B cell (primary cell): ENCODE measurements at regions not wholly inside any gene's neighbourhood (a gene's known extent, or its start where the extent isn't known, plus 50 kb on each side); places are given as distances from the start of the nearest gene placed in this dataset.
"Not testable (repeated sequence)": the region's sequence is repeated elsewhere in the genome, so short reads cannot be mapped to it uniquely, and the experiment has no call there.

Experiments
- ATAC-seq: fragments of 200-7000 bp; cut with Tn5 transposase; one replicate; pipeline ENCODE4 v1.10.0; 2021; ENCODE audit warnings: low read depth, mild to moderate bottlenecking, moderate number of reproducible peaks, moderate library complexity
- CTCF ChIA-PET: fragments of 350-600 bp; sonication (Branson Sonifier 250); formaldehyde crosslinking; loops from one replicate; lab custom pipeline; 2021; ENCODE audit warnings: antibody characterized with exemption, inconsistent platforms; lab: Charles Lee
- POLR2A ChIA-PET: fragments of 350-600 bp; sonication (Branson Sonifier 250); formaldehyde crosslinking; loops from one replicate; lab custom pipeline; 2021; ENCODE audit warnings: antibody characterized with exemption; lab: Charles Lee
- DNase-seq: peaks from one replicate; pipeline ENCODE4 v3.0.0; 2013
- H2AFZ ChIP-seq: 2 replicates; pipeline ENCODE4 v1.6.1; 2012; ENCODE audit warnings: mild to moderate bottlenecking, low read depth, low read length; ENCODE audit not compliant: insufficient read depth, poor library complexity, severe bottlenecking
- H3K27ac ChIP-seq, 2 donors: 1 replicate in 1 of 2; 2 replicates in 1 of 2; pipeline ENCODE4 v1.5.1; 2012 to 2013; ENCODE audit warnings: low read length in 2 of 2, mild to moderate bottlenecking in 2 of 2, moderate library complexity in 1 of 2
- H3K27me3 ChIP-seq, 4 experiments: fragments of 200-600 bp in 1 of 4; sonication (generic) in 1 of 4; replicated peaks in 1 of 4; 1 replicate in 2 of 4; 2 replicates in 2 of 4; pipeline versions ENCODE4 v1.6.1 to v1.7.0; 2013 to 2016; ENCODE audit warnings: low read length in 3 of 4, mild to moderate bottlenecking in 2 of 4, mixed read lengths in 1 of 4, moderate library complexity in 1 of 4; ENCODE audit not compliant: insufficient read depth in 4 of 4, control insufficient read depth in 3 of 4; ENCODE audit errors: control extremely low read depth in 1 of 4
- H3K36me3 ChIP-seq, 2 experiments: replicated peaks in 1 of 2; 1 replicate in 1 of 2; 2 replicates in 1 of 2; pipeline versions ENCODE4 v1.6.1 to v1.7.1; 2013; ENCODE audit warnings: low read length in 1 of 2; ENCODE audit not compliant: insufficient read depth in 2 of 2, control insufficient read depth in 1 of 2; ENCODE audit errors: control extremely low read depth in 1 of 2, extremely low read depth in 1 of 2
- H3K4me1 ChIP-seq, 2 donors: fragments of 200-600 bp in 1 of 2; sonication (generic) in 1 of 2; 1 replicate in 1 of 2; 2 replicates in 1 of 2; pipeline versions ENCODE4 v1.5.1 to v1.6.1; 2013 to 2017; ENCODE audit warnings: low read length in 2 of 2; ENCODE audit not compliant: control insufficient read depth in 2 of 2, insufficient read depth in 2 of 2
- H3K4me2 ChIP-seq: replicated peaks from 2 replicates; pipeline ENCODE3; 2012; ENCODE audit warnings: mild to moderate bottlenecking, low read depth, low read length; ENCODE audit not compliant: poor library complexity, severe bottlenecking
- H3K4me3 ChIP-seq, 5 experiments: fragments of 200-600 bp in 1 of 5; sonication (generic) in 1 of 5; 1 replicate in 3 of 5; 2 replicates in 2 of 5; pipeline versions ENCODE4 v1.5.1 to v1.7.0; 2011 to 2016; ENCODE audit warnings: low read length in 4 of 5, mild to moderate bottlenecking in 4 of 5, low read depth in 2 of 5, control low read depth in 1 of 5, moderate library complexity in 1 of 5; ENCODE audit not compliant: insufficient read depth in 1 of 5; ENCODE audit errors: control extremely low read depth in 1 of 5, extremely low read depth in 1 of 5
- H3K79me2 ChIP-seq: fragments of 200-600 bp; sonication (generic); one replicate; pipeline ENCODE4 v1.6.0; 2016; ENCODE audit warnings: low read length; ENCODE audit not compliant: control insufficient read depth, insufficient read depth
- H3K9ac ChIP-seq: fragments of 200-600 bp; sonication (generic); 2 replicates; pipeline ENCODE4 v1.6.1; 2017; ENCODE audit warnings: mild to moderate bottlenecking, low read length, moderate library complexity
- H3K9me3 ChIP-seq, 3 donors: one replicate each; pipeline versions ENCODE4 v1.6.1 to v1.7.1; 2013; ENCODE audit warnings: low read length in 2 of 3; ENCODE audit not compliant: control insufficient read depth in 2 of 3, insufficient read depth in 1 of 3; ENCODE audit errors: control extremely low read depth in 1 of 3
- H4K20me1 ChIP-seq: 2 replicates; pipeline ENCODE4 v1.6.0; 2012; ENCODE audit warnings: mild to moderate bottlenecking, low read length; ENCODE audit not compliant: insufficient read depth, control insufficient read depth, poor library complexity, severe bottlenecking
- H3K27ac Mint-ChIP-seq: one replicate; pipeline ENCODE4 v1.8.0; 2021; ENCODE audit warnings: mixed read lengths
- H3K27me3 Mint-ChIP-seq: one replicate; pipeline ENCODE4 v1.8.0; 2021; ENCODE audit warnings: mixed read lengths
- H3K4me1 Mint-ChIP-seq: one replicate; pipeline ENCODE4 v1.8.0; 2021; ENCODE audit warnings: mixed read lengths
- H3K4me3 Mint-ChIP-seq: one replicate; pipeline ENCODE4 v1.8.0; 2021; ENCODE audit warnings: mixed read lengths
- H3K9me3 Mint-ChIP-seq: one replicate; pipeline ENCODE4 v1.8.0; 2022; ENCODE audit warnings: mixed read lengths; ENCODE audit not compliant: insufficient read depth
- EZH2 ChIP-seq: IDR thresholded peaks from 2 replicates; pipeline ENCODE4 v1.6.1; 2012; ENCODE audit warnings: borderline replicate concordance, low read depth, mild to moderate bottlenecking, moderate library complexity, low read length; ENCODE audit not compliant: insufficient read depth, poor library complexity, severe bottlenecking
- WGBS: methylation state at CpG from one replicate; pipeline ENCODE4 v1.1.5; 2013; ENCODE audit warnings: missing lambda C conversion rate; ENCODE audit not compliant: insufficient coverage; 5-methylcytosine and 5-hydroxymethylcytosine counted together
- intact Hi-C: fragments of 100-400 bp; cut with micrococcal nuclease; formaldehyde crosslinking; loops from one replicate; pipeline ENCODE4 v1.10.0; 2022
- TF ChIP-seq, protein P1 (sequence below): fragments of 200-600 bp; IDR thresholded peaks from one replicate; pipeline ENCODE4 v1.8.0; 2022; ENCODE audit warnings: antibody characterized with exemption, mild to moderate bottlenecking

DNA sequence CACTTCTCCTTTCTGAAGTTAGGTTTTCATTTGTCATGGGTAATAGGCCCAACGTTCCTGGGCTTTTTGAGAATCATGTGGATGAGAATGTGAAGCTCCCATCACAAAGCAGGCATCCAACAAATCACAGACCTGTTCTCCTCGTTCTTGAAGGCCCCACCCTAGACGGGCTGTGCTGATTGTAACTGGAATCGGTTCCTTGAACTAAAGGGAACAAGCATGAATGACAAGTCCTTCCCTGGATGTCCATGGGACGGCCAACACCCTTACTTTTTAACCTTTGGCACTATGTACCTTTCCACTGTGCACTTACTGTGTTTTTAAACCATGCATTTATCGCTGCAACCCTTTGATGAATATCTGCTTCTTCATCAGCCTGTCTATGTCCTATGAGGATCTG lies 438.2 kb downstream of the CD83 start:
- WGBS = 100% methylated on average over 2 of the region's 6 CpGs
- H3K27ac Mint-ChIP-seq = no peak overlapping the region
- CTCF ChIA-PET = no interaction called here
- Histone ChIP-seq H3K36me3 (no peaks in the 10 kb centered on the region), H3K27ac (no peak overlapping the region), H2AFZ (no peak overlapping the region), H3K79me2 (no peaks in the 10 kb centered on the region), H3K4me2 (no peak overlapping the region), H4K20me1 (no peaks in the 10 kb centered on the region), H3K4me1 (no peaks in the 10 kb centered on the region), H3K9ac (no peak overlapping the region), H3K4me3 (no peak overlapping the region), H3K9me3 (no peaks in the 10 kb centered on the region), H3K27me3 (no peaks in the 10 kb centered on the region)
- no peak for DNase-seq
- no peak for TF ChIP-seq EZH2
- TF ChIP-seq, protein P1, sequence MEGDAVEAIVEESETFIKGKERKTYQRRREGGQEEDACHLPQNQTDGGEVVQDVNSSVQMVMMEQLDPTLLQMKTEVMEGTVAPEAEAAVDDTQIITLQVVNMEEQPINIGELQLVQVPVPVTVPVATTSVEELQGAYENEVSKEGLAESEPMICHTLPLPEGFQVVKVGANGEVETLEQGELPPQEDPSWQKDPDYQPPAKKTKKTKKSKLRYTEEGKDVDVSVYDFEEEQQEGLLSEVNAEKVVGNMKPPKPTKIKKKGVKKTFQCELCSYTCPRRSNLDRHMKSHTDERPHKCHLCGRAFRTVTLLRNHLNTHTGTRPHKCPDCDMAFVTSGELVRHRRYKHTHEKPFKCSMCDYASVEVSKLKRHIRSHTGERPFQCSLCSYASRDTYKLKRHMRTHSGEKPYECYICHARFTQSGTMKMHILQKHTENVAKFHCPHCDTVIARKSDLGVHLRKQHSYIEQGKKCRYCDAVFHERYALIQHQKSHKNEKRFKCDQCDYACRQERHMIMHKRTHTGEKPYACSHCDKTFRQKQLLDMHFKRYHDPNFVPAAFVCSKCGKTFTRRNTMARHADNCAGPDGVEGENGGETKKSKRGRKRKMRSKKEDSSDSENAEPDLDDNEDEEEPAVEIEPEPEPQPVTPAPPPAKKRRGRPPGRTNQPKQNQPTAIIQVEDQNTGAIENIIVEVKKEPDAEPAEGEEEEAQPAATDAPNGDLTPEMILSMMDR = no peak
- POLR2A ChIA-PET = no interaction called here
- intact Hi-C loops = no loop called here
- no peaks in the 10 kb centered on the region for H3K9me3 Mint-ChIP-seq
- no peak for ATAC-seq
- H3K4me3 Mint-ChIP-seq = no peak overlapping the region
- H3K27me3 Mint-ChIP-seq = no peaks in the 10 kb centered on the region
- H3K4me1 Mint-ChIP-seq = peaks cover 6% of the 10 kb centered on the region

DNA sequence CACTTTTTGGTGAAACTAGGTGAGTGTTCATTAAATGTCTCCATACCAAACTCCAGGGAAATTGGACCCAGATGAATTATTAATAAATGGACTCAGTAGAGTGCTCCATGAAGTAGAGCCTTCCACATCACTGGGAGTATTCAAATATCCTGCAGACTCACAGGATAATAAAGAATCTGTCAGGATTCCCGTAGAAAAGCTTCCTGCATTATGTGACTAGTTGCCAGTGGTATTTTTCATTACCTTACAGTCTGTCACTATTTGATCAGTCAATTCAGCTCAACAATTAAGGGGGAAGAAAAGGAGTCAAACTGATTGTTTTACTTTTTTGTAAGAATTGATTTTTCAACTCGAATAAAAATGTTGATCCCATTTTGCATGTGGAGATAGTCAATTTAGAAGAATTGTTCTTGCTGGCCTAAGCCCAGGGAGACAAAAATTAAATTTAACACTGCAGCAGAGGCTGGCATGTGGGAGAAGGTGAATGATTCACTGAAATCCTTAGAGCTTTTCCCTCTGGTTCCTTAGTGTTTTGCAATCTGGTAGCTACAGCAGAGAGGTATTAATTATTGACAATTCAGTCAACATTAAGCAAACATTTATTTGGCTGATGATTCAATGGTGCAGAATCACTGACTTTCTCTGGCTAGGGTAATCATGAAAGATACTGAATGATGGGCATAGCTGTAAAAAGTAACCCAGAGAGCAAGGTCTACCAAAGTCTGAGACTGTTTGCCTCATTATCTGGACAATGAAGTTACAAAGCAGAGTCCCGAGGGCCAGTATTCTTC lies 442.4 kb downstream of the CD83 start:
- DNase-seq (no peak), ATAC-seq (no peak)
- ChIA-PET POLR2A (no interaction called here), CTCF (interaction anchor here (0.6 to 1.1 kb wide), 2 partner anchors 15 to 59 kb away, joined by 3 read pairs; no protein-coding TSS in a partner anchor)
- 86% methylated on average over 2 of the region's 3 CpGs for WGBS
- Histone ChIP-seq H3K27me3 (no peaks in the 10 kb centered on the region), H3K4me2 (no peak overlapping the region), H3K79me2 (no peaks in the 10 kb centered on the region), H3K4me1 (no peaks in the 10 kb centered on the region), H2AFZ (no peak overlapping the region), H3K9me3 (peaks cover 0 to 5% (median 0%) of the 10 kb centered on the region in 3 donors), H3K9ac (no peak overlapping the region), H3K36me3 (no peaks in the 10 kb centered on the region), H3K4me3 (no peak overlapping the region), H3K27ac (no peak overlapping the region), H4K20me1 (no peaks in the 10 kb centered on the region)
- Mint-ChIP-seq H3K27ac (no peak overlapping the region), H3K4me1 (peaks cover 8% of the 10 kb centered on the region), H3K27me3 (no peaks in the 10 kb centered on the region), H3K9me3 (peaks cover 11% of the 10 kb centered on the region), H3K4me3 (no peak overlapping the region)
- TF ChIP-seq EZH2 = no peak
- TF ChIP-seq, protein P1 = no peak
- intact Hi-C loops = no loop called here

DNA sequence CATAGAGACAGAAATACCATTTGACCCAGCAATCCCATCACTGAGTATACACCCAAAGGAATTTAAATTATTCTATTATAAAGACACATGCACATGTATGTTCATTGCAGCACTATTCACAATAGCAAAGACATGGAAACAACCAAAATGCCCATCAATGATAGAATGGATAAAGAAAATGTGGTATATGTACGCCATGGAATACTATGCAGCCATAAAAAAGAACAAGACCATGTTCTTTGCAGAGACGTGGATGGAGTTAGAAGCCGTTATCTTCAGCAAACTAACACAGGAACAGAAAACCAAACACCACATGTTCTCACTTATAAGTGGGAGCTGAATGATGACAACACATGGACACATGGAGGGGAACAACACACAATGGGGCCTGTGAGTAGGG lies 444.0 kb downstream of the CD83 start:
- CTCF ChIA-PET = interaction anchor here (0.6 kb wide), 1 partner anchor 843 kb away, joined by 4 read pairs; no protein-coding TSS in a partner anchor
- H3K4me3 ChIP-seq, DNase-seq, H3K4me2 ChIP-seq, H3K4me1 Mint-ChIP-seq, H3K4me1 ChIP-seq, H3K79me2 ChIP-seq, H3K9me3 ChIP-seq, H3K9ac ChIP-seq, H3K36me3 ChIP-seq, H3K4me3 Mint-ChIP-seq, H3K27ac Mint-ChIP-seq, H3K27ac ChIP-seq, ATAC-seq, H3K27me3 ChIP-seq, POLR2A ChIA-PET, intact Hi-C loops, H4K20me1 ChIP-seq, H2AFZ ChIP-seq, H3K27me3 Mint-ChIP-seq: not testable (repeated sequence)
- peaks cover 11% of the 10 kb centered on the region for H3K9me3 Mint-ChIP-seq
- WGBS = no CpG with 5 or more reads among the region's 3 CpGs
